ENCODE measurements at regions not wholly inside any gene's neighbourhood (a gene's known extent, or its start where the extent isn't known, plus 50 kb on each side); places are given as distances from the start of the nearest gene placed in this dataset.
"Not testable (repeated sequence)": the region's sequence is repeated elsewhere in the genome, so short reads cannot be mapped to it uniquely, and the experiment has no call there.

- DNase-seq (ENCODE audit: low read depth), result no peak
These were observed 159.8 kb downstream of the DDX1 start for GRCh38 chr2:15751477-15751876.

GRCh38 chr2:15752552-15753232, 161.0 kb downstream of the DDX1 start:
- DNase-seq (ENCODE audit: low read depth), result no peak

- DNase-seq (ENCODE audit: low read depth), result no peak
These were observed 161.6 kb downstream of the DDX1 start for GRCh38 chr2:15753233-15753798.

GRCh38 chr2:15753811-15754702, 162.4 kb downstream of the DDX1 start:
- no peak for DNase-seq (ENCODE audit: low read depth)

GRCh38 chr2:15754703-15755099, 163.0 kb downstream of the DDX1 start:
- DNase-seq (ENCODE audit: low read depth), result no peak

- no peak for DNase-seq (ENCODE audit: low read depth)
These were observed 163.9 kb downstream of the DDX1 start for GRCh38 chr2:15755528-15755927.

GRCh38 chr2:15756011-15756550, 164.4 kb downstream of the DDX1 start:
- DNase-seq (ENCODE audit: low read depth), result no peak

- no peak for DNase-seq (ENCODE audit: low read depth)
These were observed 165.5 kb downstream of the DDX1 start for GRCh38 chr2:15756882-15757819.

GRCh38 chr2:15757820-15758586, 166.3 kb downstream of the DDX1 start:
- no peak for DNase-seq (ENCODE audit: low read depth)

GRCh38 chr2:15758848-15759247, 167.2 kb downstream of the DDX1 start:
- no peak for DNase-seq (ENCODE audit: low read depth)

GRCh38 chr2:15759385-15759784, 167.7 kb downstream of the DDX1 start:
- no peak for DNase-seq (ENCODE audit: low read depth)

- not testable (repeated sequence) for DNase-seq (ENCODE audit: low read depth)
These were observed 168.1 kb downstream of the DDX1 start for GRCh38 chr2:15759791-15760190.

GRCh38 chr2:15760232-15760910, 168.7 kb downstream of the DDX1 start:
- no peak for DNase-seq (ENCODE audit: low read depth)

- no peak for DNase-seq (ENCODE audit: low read depth)
These were observed 169.4 kb downstream of the DDX1 start for GRCh38 chr2:15761056-15761455.

GRCh38 chr2:15761910-15762309, 170.2 kb downstream of the DDX1 start:
- DNase-seq (ENCODE audit: low read depth), result no peak

GRCh38 chr2:15762449-15762848, 170.8 kb downstream of the DDX1 start:
- DNase-seq (ENCODE audit: low read depth), result no peak

GRCh38 chr2:15763106-15763821, 171.6 kb downstream of the DDX1 start:
- DNase-seq (ENCODE audit: low read depth), result no peak

GRCh38 chr2:15763822-15764682, 172.4 kb downstream of the DDX1 start:
- no peak for DNase-seq (ENCODE audit: low read depth)

- no peak for DNase-seq (ENCODE audit: low read depth)
These were observed 173.0 kb downstream of the DDX1 start for GRCh38 chr2:15764683-15765011.
